ENCODE measurements at regions not wholly inside any gene's neighbourhood (a gene's known extent, or its start where the extent isn't known, plus 50 kb on each side); places are given as distances from the start of the nearest gene placed in this dataset.

GRCh38 chr13:65088906-65089305 lies 2141.2 kb downstream of the PCDH9 start:
- ATAC-seq (ENCODE audit: low FRiP score) (no peak), DNase-seq (ENCODE audit: low spot score) (no peak)
- no peak for TF ChIP-seq CTCF (IDR thresholded peaks at IDR 0.05)

GRCh38 chr13:65085977-65086376 lies 2144.2 kb downstream of the PCDH9 start:
- DNase-seq (ENCODE audit: low spot score) (no peak), ATAC-seq (ENCODE audit: low FRiP score) (no peak)
- TF ChIP-seq CTCF (IDR thresholded peaks at IDR 0.05) = no peak

- DNase-seq (ENCODE audit: low spot score) (no peak), ATAC-seq (ENCODE audit: low FRiP score) (no peak)
- no peak for TF ChIP-seq CTCF (IDR thresholded peaks at IDR 0.05)
Measured at GRCh38 chr13:65074248-65074647, 2155.9 kb downstream of the PCDH9 start.

- no peak for TF ChIP-seq CTCF (IDR thresholded peaks at IDR 0.05)
- ATAC-seq (ENCODE audit: low FRiP score) (no peak), DNase-seq (ENCODE audit: low spot score) (no peak)
Measured at GRCh38 chr13:65064967-65065366, 2165.2 kb downstream of the PCDH9 start.

GRCh38 chr13:65063753-65064152 lies 2166.4 kb downstream of the PCDH9 start:
- DNase-seq (ENCODE audit: low spot score) (no peak), ATAC-seq (ENCODE audit: low FRiP score) (no peak)
- no peak for TF ChIP-seq CTCF (IDR thresholded peaks at IDR 0.05)

GRCh38 chr13:65057986-65058385 lies 2172.2 kb downstream of the PCDH9 start:
- TF ChIP-seq CTCF (IDR thresholded peaks at IDR 0.05) = no peak
- no peak for DNase-seq (ENCODE audit: low spot score)

GRCh38 chr13:65054277-65054676 lies 2175.9 kb downstream of the PCDH9 start:
- TF ChIP-seq CTCF (IDR thresholded peaks at IDR 0.05) = no peak
- no peak for DNase-seq (ENCODE audit: low spot score)
- ATAC-seq (ENCODE audit: low FRiP score) = no peak

More at GRCh38 chr13:65057986-65058385, 2172.2 kb downstream of the PCDH9 start:
- ATAC-seq (ENCODE audit: low FRiP score) = no peak

Data from omental fat pad (tissue), 3 donors.